ENCODE measurements at regions not wholly inside any gene's neighbourhood (a gene's known extent, or its start where the extent isn't known, plus 50 kb on each side); places are given as distances from the start of the nearest gene placed in this dataset.

DNA sequence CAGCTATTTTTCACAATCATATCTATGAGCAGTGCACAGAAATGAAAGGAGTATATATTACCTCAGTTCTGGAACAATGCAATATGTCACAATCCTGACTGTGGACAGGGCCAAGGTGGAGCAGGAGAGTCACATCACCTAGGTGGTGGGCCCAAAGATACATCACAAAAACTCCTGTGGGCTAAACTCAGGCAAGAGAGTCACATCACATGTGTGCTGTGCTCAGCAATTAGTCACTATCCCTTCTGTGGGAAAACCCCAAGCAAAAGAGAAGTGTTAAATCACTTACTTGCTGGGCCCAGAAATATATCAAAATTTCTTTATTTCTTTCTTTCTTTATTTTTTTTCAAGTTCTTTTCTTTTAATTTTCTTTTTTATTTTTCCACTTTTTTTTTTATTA is 249.6 kb downstream of the RPS4Y2 start:
- TF ChIP-seq, protein P1, sequence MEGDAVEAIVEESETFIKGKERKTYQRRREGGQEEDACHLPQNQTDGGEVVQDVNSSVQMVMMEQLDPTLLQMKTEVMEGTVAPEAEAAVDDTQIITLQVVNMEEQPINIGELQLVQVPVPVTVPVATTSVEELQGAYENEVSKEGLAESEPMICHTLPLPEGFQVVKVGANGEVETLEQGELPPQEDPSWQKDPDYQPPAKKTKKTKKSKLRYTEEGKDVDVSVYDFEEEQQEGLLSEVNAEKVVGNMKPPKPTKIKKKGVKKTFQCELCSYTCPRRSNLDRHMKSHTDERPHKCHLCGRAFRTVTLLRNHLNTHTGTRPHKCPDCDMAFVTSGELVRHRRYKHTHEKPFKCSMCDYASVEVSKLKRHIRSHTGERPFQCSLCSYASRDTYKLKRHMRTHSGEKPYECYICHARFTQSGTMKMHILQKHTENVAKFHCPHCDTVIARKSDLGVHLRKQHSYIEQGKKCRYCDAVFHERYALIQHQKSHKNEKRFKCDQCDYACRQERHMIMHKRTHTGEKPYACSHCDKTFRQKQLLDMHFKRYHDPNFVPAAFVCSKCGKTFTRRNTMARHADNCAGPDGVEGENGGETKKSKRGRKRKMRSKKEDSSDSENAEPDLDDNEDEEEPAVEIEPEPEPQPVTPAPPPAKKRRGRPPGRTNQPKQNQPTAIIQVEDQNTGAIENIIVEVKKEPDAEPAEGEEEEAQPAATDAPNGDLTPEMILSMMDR (IDR thresholded peaks at IDR 0.05): no peak
- TF ChIP-seq POLR2A (IDR thresholded peaks at IDR 0.05): no peak
